ENCODE measurements at regions not wholly inside any gene's neighbourhood (a gene's known extent, or its start where the extent isn't known, plus 50 kb on each side); places are given as distances from the start of the nearest gene placed in this dataset.

DNA sequence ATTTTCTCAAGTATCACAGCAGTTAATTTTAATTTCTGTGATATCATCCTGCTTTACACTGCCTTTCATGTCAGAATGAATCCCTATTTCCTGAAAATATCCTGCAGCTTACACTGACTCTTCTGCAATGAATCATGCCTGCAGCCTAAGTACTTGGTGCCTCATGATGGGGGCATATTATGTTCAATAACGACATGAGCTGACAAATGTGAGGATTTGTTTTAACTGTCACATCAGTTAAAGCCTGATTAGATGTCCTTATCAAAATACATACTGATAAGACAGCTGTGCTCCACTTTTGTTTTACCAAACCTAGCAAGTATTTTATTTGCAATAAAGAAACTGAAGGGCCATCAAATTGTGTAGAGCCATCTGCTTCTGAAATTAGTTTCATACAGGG is 359.9 kb upstream of the AGA start:
- H3K27ac Mint-ChIP-seq = no peak overlapping the region
- H3K4me3 Mint-ChIP-seq = no peak overlapping the region
- H3K9me3 Mint-ChIP-seq = peaks cover 0 to 6% (median 0%) of the 10 kb centered on the region in 7 donors
- H4K20me1 ChIP-seq (ENCODE audit: insufficient read depth, low read length) = no peaks in the 10 kb centered on the region
- intact Hi-C loops (cut with micrococcal nuclease) = no loop called here
- no peaks in the 10 kb centered on the region for H3K27me3 ChIP-seq (ENCODE audit: control insufficient read depth in 2 of 2, insufficient read depth in 2 of 2, low read length in 2 of 2)
- no peak overlapping the region for H3K4me3 ChIP-seq (replicated peaks in 1 of 3; ENCODE audit: low read depth in 2 of 3, low read length in 3 of 3)
- H2AFZ ChIP-seq (ENCODE audit: insufficient read depth, low read depth, low read length, poor library complexity, severe bottlenecking) = no peak overlapping the region
- DNase-seq = no peak
- H3K9me3 ChIP-seq (replicated peaks in 1 of 2; ENCODE audit: control insufficient read depth in 1 of 2, insufficient read depth in 1 of 2, low read length in 2 of 2) = no peaks in the 10 kb centered on the region
- H3K4me2 ChIP-seq (replicated peaks; ENCODE audit: extremely low read depth, low read length, poor library complexity, severe bottlenecking) = no peak overlapping the region
- H3K4me1 Mint-ChIP-seq = no peaks in the 10 kb centered on the region
- no peaks in the 10 kb centered on the region for H3K36me3 ChIP-seq (replicated peaks in 1 of 2; ENCODE audit: control insufficient read depth in 1 of 2, insufficient read depth in 2 of 2, low read length in 2 of 2)
- no peaks in the 10 kb centered on the region for H3K36me3 Mint-ChIP-seq
- H3K79me2 ChIP-seq (ENCODE audit: insufficient read depth, low read length) = no peaks in the 10 kb centered on the region
- TF ChIP-seq CTCF (IDR thresholded peaks at IDR 0.05) = no peak
- H3K9ac ChIP-seq (ENCODE audit: insufficient read depth, low read length, poor library complexity, severe bottlenecking) = no peak overlapping the region
- no CpG with 5 or more reads among the region's 1 CpG for WGBS (ENCODE audit: insufficient coverage)
- H3K27me3 Mint-ChIP-seq (ENCODE audit: low read depth in 3 of 3) = no peaks in the 10 kb centered on the region
- H3K4me1 ChIP-seq (ENCODE audit: control insufficient read depth in 1 of 2, insufficient read depth in 2 of 2, low read length in 2 of 2) = no peaks in the 10 kb centered on the region
- H3K27ac ChIP-seq (ENCODE audit: low read depth in 1 of 2, low read length in 2 of 2) = no peak overlapping the region

- no peak overlapping the region for H3K4me3 Mint-ChIP-seq
- H3K4me1 Mint-ChIP-seq = no peaks in the 10 kb centered on the region
- no peak overlapping the region for H3K27ac ChIP-seq (ENCODE audit: low read depth in 1 of 2, low read length in 2 of 2)
- peaks cover 0 to 11% (median 1%) of the 10 kb centered on the region in 7 donors for H3K9me3 Mint-ChIP-seq
- H3K79me2 ChIP-seq (ENCODE audit: insufficient read depth, low read length) = no peaks in the 10 kb centered on the region
- H3K4me3 ChIP-seq (replicated peaks in 1 of 3; ENCODE audit: low read depth in 2 of 3, low read length in 3 of 3) = no peak overlapping the region
- no peaks in the 10 kb centered on the region for H3K27me3 Mint-ChIP-seq (ENCODE audit: low read depth in 3 of 3)
- H3K9me3 ChIP-seq (replicated peaks in 1 of 2; ENCODE audit: control insufficient read depth in 1 of 2, insufficient read depth in 1 of 2, low read length in 2 of 2) = peaks cover 0 to 3% of the 10 kb centered on the region in 2 donors
- no peak overlapping the region for H2AFZ ChIP-seq (ENCODE audit: insufficient read depth, low read depth, low read length, poor library complexity, severe bottlenecking)
- H3K27me3 ChIP-seq (ENCODE audit: control insufficient read depth in 2 of 2, insufficient read depth in 2 of 2, low read length in 2 of 2) = no peaks in the 10 kb centered on the region
- TF ChIP-seq CTCF (IDR thresholded peaks at IDR 0.05) = no peak
- no peak overlapping the region for H3K9ac ChIP-seq (ENCODE audit: insufficient read depth, low read length, poor library complexity, severe bottlenecking)
- H4K20me1 ChIP-seq (ENCODE audit: insufficient read depth, low read length) = no peaks in the 10 kb centered on the region
- no peak for DNase-seq
- no peaks in the 10 kb centered on the region for H3K36me3 Mint-ChIP-seq
- H3K4me1 ChIP-seq (ENCODE audit: control insufficient read depth in 1 of 2, insufficient read depth in 2 of 2, low read length in 2 of 2) = no peaks in the 10 kb centered on the region
- H3K27ac Mint-ChIP-seq = no peak overlapping the region
- no peaks in the 10 kb centered on the region for H3K36me3 ChIP-seq (replicated peaks in 1 of 2; ENCODE audit: control insufficient read depth in 1 of 2, insufficient read depth in 2 of 2, low read length in 2 of 2)
- intact Hi-C loops (cut with micrococcal nuclease) = no loop called here
- no peak overlapping the region for H3K4me2 ChIP-seq (replicated peaks; ENCODE audit: extremely low read depth, low read length, poor library complexity, severe bottlenecking)
- no CpG with 5 or more reads among the region's 1 CpG for WGBS (ENCODE audit: insufficient coverage)
These were observed 360.4 kb upstream of the AGA start for GRCh38 chr4:177802661-177803060.

Data from CD14-positive monocyte (primary cell).